HG03097 (cell line): ENCODE measurements at regions not wholly inside any gene's neighbourhood (a gene's known extent, or its start where the extent isn't known, plus 50 kb on each side); places are given as distances from the start of the nearest gene placed in this dataset.

ENCODE experiments used
- ATAC-seq: cut with Tn5 transposase; IDR thresholded peaks from one replicate; pipeline ENCODE4 v1.9.1; 2021; ENCODE audit not compliant: unreplicated experiment, low FRiP score

- no peak for ATAC-seq
Observed at GRCh38 chr11:113531083-113531482, 55.9 kb upstream of the DRD2 start.

- ATAC-seq = no peak
Observed at GRCh38 chr11:113529606-113530005, 54.4 kb upstream of the DRD2 start.

- no peak for ATAC-seq
Observed at GRCh38 chr11:113528982-113529381, 53.8 kb upstream of the DRD2 start.

GRCh38 chr11:113526521-113526920, 51.3 kb upstream of the DRD2 start:
- ATAC-seq = no peak
